Stomach (tissue), 8 donors: ENCODE measurements at regions not wholly inside any gene's neighbourhood (a gene's known extent, or its start where the extent isn't known, plus 50 kb on each side); places are given as distances from the start of the nearest gene placed in this dataset.

ENCODE experiments used
- DNase-seq, 2 donors: peaks; one replicate each; pipeline versions ENCODE4 v3.0.0 to v3.0.0-alpha.2; 2013 to 2019
- H3K27ac ChIP-seq, 5 donors: fragments of 200-600 bp in 4 of 5; sonication (generic) in 4 of 5; one replicate each; pipeline ENCODE4 v1.5.1; 2013 to 2019; ENCODE audit warnings: mild to moderate bottlenecking in 1 of 5, moderate library complexity in 1 of 5
- H3K27me3 ChIP-seq, 3 donors: fragments of 200-600 bp; sonication (generic); one replicate each; pipeline ENCODE4 v1.5.1; 2017 to 2019; ENCODE audit warnings: mixed run types in 1 of 3
- H3K36me3 ChIP-seq, 4 donors: fragments of 200-600 bp; sonication (generic); 1 replicate in 3 of 4; 2 replicates in 1 of 4; pipeline ENCODE4 v1.5.1; 2016 to 2019
- H3K4me1 ChIP-seq, 4 donors: fragments of 200-600 bp; sonication (generic); one replicate each; pipeline ENCODE4 v1.5.1; 2016 to 2019
- H3K4me3 ChIP-seq, 4 donors: fragments of 200-600 bp; sonication (generic) in 3 of 4; one replicate each; pipeline ENCODE4 v1.5.1; 2016 to 2019; ENCODE audit warnings: mild to moderate bottlenecking in 1 of 4
- H3K9me3 ChIP-seq, 4 donors: fragments of 200-600 bp; sonication (generic); one replicate each; pipeline ENCODE4 v1.5.1; 2016 to 2019
- EP300 ChIP-seq: sonication (generic); formaldehyde crosslinking; IDR thresholded peaks from one replicate; pipeline ENCODE4 v1.6.1; 2017; ENCODE audit warnings: antibody characterized with exemption
- POLR2A ChIP-seq, 4 donors: fragments of 450-650 bp; IDR thresholded peaks; one replicate each; pipeline ENCODE4 v1.6.1; 2016; ENCODE audit warnings: antibody characterized with exemption in 4 of 4, control low read depth in 2 of 4, mild to moderate bottlenecking in 1 of 4, moderate library complexity in 1 of 4
- POLR2AphosphoS5 ChIP-seq, 3 donors: sonication (generic); formaldehyde crosslinking; IDR thresholded peaks; one replicate each; pipeline ENCODE4 v1.6.1; 2016; ENCODE audit warnings: antibody characterized with exemption in 3 of 3
- WGBS, 5 donors: extraction: QIAGEN DNeasy Blood & Tissue Kit in 3 of 5; methylation state at CpG; one replicate each; pipeline versions ENCODE4 v1.1.5 to v1.1.7; 2013 to 2018; 5-methylcytosine and 5-hydroxymethylcytosine counted together
- intact Hi-C: fragments of 100-400 bp; cut with DNase I; formaldehyde crosslinking; loops from one replicate; pipeline ENCODE4 v1.15.1; 2023; ENCODE audit warnings: low total_unique reads
- TF ChIP-seq, protein P1 (sequence below), 7 experiments: fragments of 450-650 bp in 4 of 7; fragments of 200-600 bp in 3 of 7; sonication (generic) in 3 of 7; IDR thresholded peaks; one replicate each; pipeline ENCODE4 v1.5.1; 2016 to 2019; ENCODE audit warnings: antibody characterized with exemption in 7 of 7, control low read depth in 2 of 7, mild to moderate bottlenecking in 1 of 7
- donor health status: healthy with polysubstance abuse.
- donor health status: Bipolar disorder and iron deficiency.
- donor health status: healthy.

GRCh38 chr1:50257029-50257428, 148.3 kb downstream of the ELAVL4 start:
- no peak for TF ChIP-seq EP300
- no peak for TF ChIP-seq POLR2A (IDR thresholded peaks at IDR 0.05)
- no peak for TF ChIP-seq POLR2AphosphoS5 (IDR thresholded peaks at IDR 0.05)
- TF ChIP-seq, protein P1, sequence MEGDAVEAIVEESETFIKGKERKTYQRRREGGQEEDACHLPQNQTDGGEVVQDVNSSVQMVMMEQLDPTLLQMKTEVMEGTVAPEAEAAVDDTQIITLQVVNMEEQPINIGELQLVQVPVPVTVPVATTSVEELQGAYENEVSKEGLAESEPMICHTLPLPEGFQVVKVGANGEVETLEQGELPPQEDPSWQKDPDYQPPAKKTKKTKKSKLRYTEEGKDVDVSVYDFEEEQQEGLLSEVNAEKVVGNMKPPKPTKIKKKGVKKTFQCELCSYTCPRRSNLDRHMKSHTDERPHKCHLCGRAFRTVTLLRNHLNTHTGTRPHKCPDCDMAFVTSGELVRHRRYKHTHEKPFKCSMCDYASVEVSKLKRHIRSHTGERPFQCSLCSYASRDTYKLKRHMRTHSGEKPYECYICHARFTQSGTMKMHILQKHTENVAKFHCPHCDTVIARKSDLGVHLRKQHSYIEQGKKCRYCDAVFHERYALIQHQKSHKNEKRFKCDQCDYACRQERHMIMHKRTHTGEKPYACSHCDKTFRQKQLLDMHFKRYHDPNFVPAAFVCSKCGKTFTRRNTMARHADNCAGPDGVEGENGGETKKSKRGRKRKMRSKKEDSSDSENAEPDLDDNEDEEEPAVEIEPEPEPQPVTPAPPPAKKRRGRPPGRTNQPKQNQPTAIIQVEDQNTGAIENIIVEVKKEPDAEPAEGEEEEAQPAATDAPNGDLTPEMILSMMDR (IDR thresholded peaks at IDR 0.05), result no peak
- Histone ChIP-seq H3K27ac (no peak overlapping the region), H3K9me3 (no peaks in the 10 kb centered on the region), H3K27me3 (peaks cover 0 to 22% (median 0%) of the 10 kb centered on the region in 3 donors), H3K4me1 (no peaks in the 10 kb centered on the region), H3K36me3 (no peaks in the 10 kb centered on the region), H3K4me3 (no peak overlapping the region)
- intact Hi-C loops, result no loop called here
- no peak for DNase-seq
- WGBS, 5 donors, result 59 to 73% (median 68%) methylated on average over 1 of the region's 1 CpG
